Islet of Langerhans (tissue), 1 donor: ENCODE measurements at regions not wholly inside any gene's neighbourhood (a gene's known extent, or its start where the extent isn't known, plus 50 kb on each side); places are given as distances from the start of the nearest gene placed in this dataset.
A peak's percentile ranks its signal among the peaks of the same experiment; 100 is the strongest.
"Not testable (repeated sequence)": the region's sequence is repeated elsewhere in the genome, so short reads cannot be mapped to it uniquely, and the experiment has no call there.

ENCODE experiments used
- FAIRE-seq: peaks from one replicate; lab custom pipeline; 2011; peaks lifted over from hg19 to GRCh38; lab: Jason Lieb, UNC

DNA sequence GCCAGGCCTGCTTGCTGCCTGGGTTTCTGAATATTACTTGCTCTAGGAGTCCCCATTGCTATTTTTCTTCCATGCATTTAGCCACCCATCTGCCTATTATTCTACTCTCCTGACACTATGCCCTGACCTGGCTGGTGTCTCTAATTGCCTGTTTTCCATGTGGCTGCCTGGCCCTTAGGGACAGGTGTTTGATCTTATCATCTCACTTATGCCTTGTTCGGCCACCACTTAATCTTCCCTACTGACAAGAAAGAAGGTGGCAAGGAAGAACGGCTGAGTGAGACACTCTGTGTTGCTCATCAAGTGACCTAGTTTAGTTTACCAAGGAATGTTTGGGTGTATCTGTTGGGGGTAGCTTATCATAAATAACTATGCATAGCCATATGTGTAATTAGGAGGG is 50.4 kb upstream of the RAPH1 start:
- no peak for FAIRE-seq

- no peak for FAIRE-seq
These were observed 51.1 kb upstream of the RAPH1 start for GRCh38 chr2:203586206-203586605.

DNA sequence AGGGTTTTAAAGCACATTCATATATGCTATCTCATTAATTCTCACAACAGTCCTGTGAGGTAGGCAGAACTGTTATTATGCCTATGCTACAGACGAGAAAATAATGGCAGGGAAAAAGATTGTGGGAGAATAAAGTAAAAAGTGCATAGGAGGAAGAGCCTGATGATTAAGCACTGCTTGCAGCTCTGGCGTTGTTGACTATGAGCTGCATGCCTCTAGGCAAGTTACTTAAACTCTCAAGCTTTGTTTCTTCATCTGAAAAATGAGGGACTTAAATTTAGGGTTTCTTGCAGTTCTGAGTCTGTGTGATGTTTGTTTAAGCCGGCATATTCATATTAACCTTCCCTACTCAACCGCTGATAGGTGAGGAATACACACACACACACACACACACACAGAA is 51.6 kb upstream of the RAPH1 start:
- FAIRE-seq, result no peak

GRCh38 chr2:203590496-203590895 is 55.4 kb upstream of the RAPH1 start:
- no peak for FAIRE-seq

DNA sequence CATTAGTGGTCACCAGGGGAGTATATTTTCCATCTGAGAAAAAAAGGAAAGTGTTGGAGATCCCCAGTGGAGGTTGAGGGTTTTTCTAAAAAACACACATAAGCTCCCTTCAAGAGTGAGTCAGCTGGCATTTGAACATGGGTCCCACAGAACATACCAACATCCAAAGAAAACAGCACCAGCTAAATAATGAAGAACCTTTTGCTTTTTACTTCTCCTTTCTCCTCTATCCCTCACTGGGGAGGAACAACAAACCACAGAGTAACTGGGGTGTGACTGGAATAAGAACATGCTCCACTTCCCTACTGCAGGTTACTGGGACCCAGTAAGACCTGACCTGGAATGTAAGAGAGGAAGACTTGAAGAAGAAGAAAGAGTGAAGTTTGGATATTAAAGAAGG is 56.5 kb upstream of the RAPH1 start:
- no peak for FAIRE-seq

- no peak for FAIRE-seq
These were observed 57.4 kb upstream of the RAPH1 start for GRCh38 chr2:203592470-203592869.

GRCh38 chr2:203594541-203594940 is 59.4 kb upstream of the RAPH1 start:
- FAIRE-seq, result no peak

- FAIRE-seq, result peak; percentile 93
These were observed 61.1 kb upstream of the RAPH1 start for GRCh38 chr2:203596183-203596582.

DNA sequence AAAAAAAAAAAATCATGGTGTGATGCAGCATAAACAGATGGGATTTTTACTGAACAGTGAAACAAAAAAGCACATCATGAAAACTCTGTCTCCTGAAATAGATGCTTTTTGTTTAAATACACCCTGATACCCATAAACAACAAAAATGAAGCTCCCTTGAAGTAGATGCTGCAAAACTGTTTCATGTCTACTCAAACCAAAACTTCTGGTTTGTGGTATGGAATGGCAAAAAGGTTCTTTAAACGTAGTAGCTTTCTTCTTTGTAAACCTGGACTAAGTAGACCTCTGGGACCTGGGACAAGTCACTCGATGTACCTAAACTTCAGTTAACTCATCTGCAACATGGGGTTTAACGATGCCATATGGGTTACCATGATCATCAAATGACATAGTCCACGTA is 64.4 kb upstream of the RAPH1 start:
- FAIRE-seq, result no peak

GRCh38 chr2:203600286-203600685 is 65.2 kb upstream of the RAPH1 start:
- FAIRE-seq, result no peak

GRCh38 chr2:203603456-203604389 is 68.6 kb upstream of the RAPH1 start:
- no peak for FAIRE-seq

GRCh38 chr2:203605302-203605701 is 70.2 kb upstream of the RAPH1 start:
- FAIRE-seq, result no peak

DNA sequence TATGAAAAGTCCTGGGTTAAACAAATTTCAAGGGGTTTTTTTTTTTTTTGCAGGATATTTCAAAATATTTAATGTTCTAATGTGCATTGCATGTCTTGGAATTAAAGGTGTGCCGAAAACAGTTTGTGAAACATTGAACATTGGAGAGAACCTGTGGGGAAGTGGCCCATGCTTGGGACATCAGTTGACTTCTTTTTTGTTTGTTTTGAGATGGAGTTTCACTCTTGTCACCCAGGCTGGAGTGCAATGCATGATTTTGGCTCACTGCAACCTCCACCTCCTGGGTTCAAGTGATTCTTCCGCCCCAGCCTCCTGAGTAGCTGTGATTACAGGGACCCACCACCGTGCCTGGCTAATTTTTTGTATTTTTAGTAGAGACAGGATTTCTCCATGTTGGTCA is 71.0 kb upstream of the RAPH1 start:
- FAIRE-seq, result no peak

GRCh38 chr2:203610558-203610957 is 75.5 kb upstream of the RAPH1 start:
- no peak for FAIRE-seq

- FAIRE-seq, result no peak
These were observed 77.1 kb upstream of the RAPH1 start for GRCh38 chr2:203612246-203612645.

DNA sequence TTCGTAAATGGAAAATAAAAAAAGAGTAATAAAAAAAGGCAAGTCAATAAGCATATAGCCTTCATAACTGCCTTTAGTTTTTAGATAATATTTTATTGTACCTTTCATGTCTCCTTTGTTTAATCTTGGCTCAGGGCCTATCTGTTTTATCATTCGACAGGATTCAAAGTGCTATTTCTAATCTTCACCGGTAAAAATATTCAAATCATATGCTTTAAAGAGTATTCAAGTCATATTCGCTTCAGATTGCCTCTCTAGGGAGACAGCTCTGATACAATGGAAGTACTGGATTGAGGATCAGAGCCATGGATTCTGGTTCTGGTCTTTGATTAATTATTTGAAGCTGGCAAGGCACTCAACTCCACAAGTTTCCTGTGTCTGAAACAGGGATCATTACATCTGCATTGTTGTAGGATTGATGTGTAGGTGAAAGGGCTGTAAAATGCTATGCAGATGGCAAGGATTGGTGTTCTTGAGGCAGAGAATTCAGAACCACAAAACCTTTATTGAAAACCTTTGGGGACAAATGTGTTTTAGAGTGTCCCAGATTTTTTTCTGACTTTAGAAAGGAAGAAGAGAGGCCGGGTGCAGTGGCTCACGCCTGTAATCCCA is 84.3 kb upstream of the RAPH1 start:
- no peak for FAIRE-seq

- no peak for FAIRE-seq
These were observed 84.4 kb upstream of the CD28 start for GRCh38 chr2:203621981-203622515.

DNA sequence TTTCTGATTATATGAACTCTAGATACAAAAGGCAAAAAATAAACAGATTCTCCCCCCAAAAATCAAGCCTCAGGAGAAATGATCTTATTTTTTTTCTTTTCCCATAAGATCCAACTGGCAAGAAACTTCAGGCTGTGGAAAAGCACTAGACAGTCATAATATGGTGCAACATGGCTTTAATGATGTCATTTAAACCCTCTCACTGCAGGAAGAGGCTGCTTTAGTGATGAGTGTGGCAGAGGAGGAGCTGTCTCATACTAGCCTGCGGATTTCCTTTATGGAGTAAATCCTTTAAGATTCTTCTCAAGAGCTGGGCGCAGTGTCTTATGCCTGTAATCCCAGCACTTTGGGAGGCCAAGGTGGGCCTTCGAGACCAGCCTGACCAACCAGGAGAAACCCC is 83.3 kb upstream of the CD28 start:
- FAIRE-seq, result no peak

GRCh38 chr2:203623661-203624060 is 82.8 kb upstream of the CD28 start:
- FAIRE-seq, result peak; percentile 93

GRCh38 chr2:203625701-203626100 is 80.7 kb upstream of the CD28 start:
- FAIRE-seq, result no peak

DNA sequence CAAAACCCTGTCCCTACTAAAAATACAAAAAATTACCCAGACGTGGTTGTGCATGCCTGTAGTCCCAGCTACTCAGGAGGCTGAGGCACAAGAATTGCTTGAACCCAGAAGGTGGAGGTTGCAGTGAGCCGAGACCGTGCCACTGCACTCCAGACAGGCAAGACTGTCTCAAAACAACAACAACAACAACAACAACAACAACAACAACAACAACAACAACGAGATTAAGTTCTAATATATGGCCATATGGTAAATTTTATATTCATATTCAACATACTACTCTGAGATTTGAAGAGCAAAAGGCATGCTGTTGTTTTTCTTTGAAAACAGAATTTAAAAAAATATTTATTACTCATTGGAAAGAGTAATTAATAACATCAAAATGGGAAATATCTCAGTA is 80.2 kb upstream of the CD28 start:
- not testable (repeated sequence) for FAIRE-seq

GRCh38 chr2:203626952-203627681 is 79.3 kb upstream of the CD28 start:
- no peak for FAIRE-seq

DNA sequence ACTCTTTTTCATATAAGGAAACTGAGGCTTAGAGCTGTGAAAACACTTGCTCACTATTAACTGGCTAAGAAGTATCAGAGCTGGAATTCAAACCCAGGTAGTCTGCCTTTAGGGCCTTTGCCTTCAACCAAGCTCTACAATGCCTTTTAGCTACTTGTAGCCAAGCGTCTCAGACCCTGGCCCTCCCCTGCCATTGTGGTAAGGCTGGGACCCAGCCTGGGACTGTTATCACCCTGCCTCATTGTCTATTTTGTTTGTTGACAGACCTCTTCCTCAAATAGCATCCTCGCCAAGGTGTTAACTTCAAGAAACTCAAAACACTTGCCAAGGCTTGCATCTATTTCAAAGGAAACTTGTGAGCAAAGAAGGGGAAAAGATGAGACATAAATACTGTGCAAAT is 76.7 kb upstream of the CD28 start:
- FAIRE-seq, result no peak
